GM23338 (cell line): ENCODE measurements at regions not wholly inside any gene's neighbourhood (a gene's known extent, or its start where the extent isn't known, plus 50 kb on each side); places are given as distances from the start of the nearest gene placed in this dataset.

Experiments
- CREB1 ChIP-seq: fragments of 250-450 bp; sonication (Bioruptor Pico); IDR thresholded peaks from 2 replicates; pipeline ENCODE4 v1.5.0; 2020; ENCODE audit warnings: low read depth, mild to moderate bottlenecking, moderate library complexity
- JUNB ChIP-seq: IDR thresholded peaks from one replicate; pipeline ENCODE4 v1.6.1; 2016; ENCODE audit warnings: antibody characterized with exemption; ENCODE audit not compliant: unreplicated experiment
- POLR2AphosphoS5 ChIP-seq: IDR thresholded peaks from 2 replicates; pipeline ENCODE4 v1.6.1; 2016; ENCODE audit warnings: antibody characterized with exemption, low read depth
- TF ChIP-seq, protein P1 (sequence below), 2 experiments: fragments of 200-600 bp in 1 of 2; sonication (generic) in 1 of 2; conservative IDR thresholded peaks; 2 replicates each; pipeline versions ENCODE4 v1.5.1 to v1.6.1; 2016 to 2017; ENCODE audit warnings: antibody characterized with exemption in 2 of 2, low read depth in 2 of 2, mild to moderate bottlenecking in 2 of 2, moderate library complexity in 1 of 2

DNA sequence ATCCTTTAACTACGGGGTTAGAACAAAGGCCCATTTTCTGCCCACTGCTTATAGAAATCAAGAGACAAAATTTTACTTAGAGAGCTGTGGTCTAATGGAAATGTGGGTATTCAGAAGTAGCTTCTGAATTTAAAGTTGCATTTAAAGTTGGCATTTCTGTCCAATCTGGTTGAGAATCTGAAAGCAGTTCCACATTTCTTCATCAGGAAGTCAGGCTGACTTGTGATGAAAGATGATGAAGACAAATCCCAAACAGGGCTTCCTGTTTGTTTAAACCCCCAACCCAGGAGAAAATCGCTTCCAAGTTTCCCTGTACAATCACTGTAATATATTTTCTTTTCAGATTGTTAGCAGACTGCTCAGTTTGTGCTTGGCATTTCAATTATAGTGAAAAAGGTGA is 345.3 kb downstream of the SPRY1 start:
- TF ChIP-seq, protein P1, sequence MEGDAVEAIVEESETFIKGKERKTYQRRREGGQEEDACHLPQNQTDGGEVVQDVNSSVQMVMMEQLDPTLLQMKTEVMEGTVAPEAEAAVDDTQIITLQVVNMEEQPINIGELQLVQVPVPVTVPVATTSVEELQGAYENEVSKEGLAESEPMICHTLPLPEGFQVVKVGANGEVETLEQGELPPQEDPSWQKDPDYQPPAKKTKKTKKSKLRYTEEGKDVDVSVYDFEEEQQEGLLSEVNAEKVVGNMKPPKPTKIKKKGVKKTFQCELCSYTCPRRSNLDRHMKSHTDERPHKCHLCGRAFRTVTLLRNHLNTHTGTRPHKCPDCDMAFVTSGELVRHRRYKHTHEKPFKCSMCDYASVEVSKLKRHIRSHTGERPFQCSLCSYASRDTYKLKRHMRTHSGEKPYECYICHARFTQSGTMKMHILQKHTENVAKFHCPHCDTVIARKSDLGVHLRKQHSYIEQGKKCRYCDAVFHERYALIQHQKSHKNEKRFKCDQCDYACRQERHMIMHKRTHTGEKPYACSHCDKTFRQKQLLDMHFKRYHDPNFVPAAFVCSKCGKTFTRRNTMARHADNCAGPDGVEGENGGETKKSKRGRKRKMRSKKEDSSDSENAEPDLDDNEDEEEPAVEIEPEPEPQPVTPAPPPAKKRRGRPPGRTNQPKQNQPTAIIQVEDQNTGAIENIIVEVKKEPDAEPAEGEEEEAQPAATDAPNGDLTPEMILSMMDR (conservative IDR thresholded peaks at IDR 0.05; ENCODE audit: low read depth in 2 of 2), result no peak
- TF ChIP-seq JUNB, result no peak
- TF ChIP-seq CREB1, result no peak
- TF ChIP-seq POLR2AphosphoS5, result no peak
